GM12872 (cell line): ENCODE measurements at regions not wholly inside any gene's neighbourhood (a gene's known extent, or its start where the extent isn't known, plus 50 kb on each side); places are given as distances from the start of the nearest gene placed in this dataset.

ENCODE experiments used
- TF ChIP-seq, protein P1 (sequence below): IDR thresholded peaks from 3 replicates; pipeline ENCODE4 v1.5.1; 2011; ENCODE audit warnings: low read depth, mild to moderate bottlenecking, low read length, moderate library complexity; ENCODE audit not compliant: insufficient read depth

DNA sequence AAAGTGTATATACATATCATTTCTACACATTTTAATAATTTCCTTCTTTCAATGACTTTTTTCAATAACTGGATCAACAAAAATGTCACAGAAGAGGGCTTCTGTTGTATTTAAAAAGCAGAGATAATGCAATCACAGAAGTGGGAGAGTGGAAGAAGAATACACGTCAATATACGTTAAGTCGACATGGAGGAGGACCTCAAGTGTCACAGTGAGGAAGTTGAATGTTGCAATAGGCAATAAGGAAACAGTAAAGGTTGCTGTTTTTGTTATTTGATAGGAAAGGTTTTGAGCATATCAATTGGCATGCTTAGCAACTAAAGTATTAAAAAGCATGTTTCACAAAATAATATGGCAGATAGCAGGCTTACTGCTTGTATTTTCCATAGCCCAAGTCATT is 184.0 kb upstream of the NR4A3 start:
- TF ChIP-seq, protein P1, sequence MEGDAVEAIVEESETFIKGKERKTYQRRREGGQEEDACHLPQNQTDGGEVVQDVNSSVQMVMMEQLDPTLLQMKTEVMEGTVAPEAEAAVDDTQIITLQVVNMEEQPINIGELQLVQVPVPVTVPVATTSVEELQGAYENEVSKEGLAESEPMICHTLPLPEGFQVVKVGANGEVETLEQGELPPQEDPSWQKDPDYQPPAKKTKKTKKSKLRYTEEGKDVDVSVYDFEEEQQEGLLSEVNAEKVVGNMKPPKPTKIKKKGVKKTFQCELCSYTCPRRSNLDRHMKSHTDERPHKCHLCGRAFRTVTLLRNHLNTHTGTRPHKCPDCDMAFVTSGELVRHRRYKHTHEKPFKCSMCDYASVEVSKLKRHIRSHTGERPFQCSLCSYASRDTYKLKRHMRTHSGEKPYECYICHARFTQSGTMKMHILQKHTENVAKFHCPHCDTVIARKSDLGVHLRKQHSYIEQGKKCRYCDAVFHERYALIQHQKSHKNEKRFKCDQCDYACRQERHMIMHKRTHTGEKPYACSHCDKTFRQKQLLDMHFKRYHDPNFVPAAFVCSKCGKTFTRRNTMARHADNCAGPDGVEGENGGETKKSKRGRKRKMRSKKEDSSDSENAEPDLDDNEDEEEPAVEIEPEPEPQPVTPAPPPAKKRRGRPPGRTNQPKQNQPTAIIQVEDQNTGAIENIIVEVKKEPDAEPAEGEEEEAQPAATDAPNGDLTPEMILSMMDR, result no peak

DNA sequence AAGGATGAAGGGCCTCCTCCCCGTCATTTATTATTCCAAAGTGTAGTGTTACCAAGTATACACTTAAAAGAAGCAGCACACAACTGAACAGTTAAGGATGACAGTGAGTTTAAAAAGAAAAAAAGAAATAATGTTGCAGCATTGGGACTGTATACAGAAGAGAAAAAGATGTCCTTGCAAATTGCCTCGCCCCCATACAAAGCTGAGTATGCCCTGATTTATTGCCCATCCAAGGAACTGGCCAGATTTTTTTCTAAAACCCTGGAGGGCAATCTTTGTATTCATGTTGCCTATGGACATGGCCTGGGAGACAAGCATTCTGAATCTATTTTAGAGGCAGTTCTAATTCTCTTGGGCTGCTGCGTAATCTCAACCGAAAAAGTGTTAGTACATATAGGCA is 182.7 kb upstream of the NR4A3 start:
- TF ChIP-seq, protein P1, result no peak

DNA sequence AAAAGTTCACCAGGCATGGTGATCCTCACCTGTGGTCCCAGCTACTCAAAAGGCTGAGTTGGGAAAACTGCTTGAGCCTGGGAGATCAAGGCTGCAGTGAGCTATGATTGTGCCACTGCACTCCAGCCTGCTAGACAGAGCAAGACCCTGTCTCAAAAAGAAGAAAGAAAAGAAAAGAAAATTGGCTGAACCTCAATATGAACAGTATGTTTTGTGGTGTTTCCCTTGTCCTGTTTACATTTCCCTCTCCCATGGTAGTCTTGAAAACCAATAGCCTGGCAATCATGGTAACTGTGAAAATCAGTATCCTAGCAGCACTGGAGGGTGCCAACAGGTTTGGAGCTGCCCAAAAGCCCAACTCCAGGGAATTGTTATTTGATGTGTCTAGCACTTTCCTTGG is 174.1 kb upstream of the NR4A3 start:
- TF ChIP-seq, protein P1, result no peak

DNA sequence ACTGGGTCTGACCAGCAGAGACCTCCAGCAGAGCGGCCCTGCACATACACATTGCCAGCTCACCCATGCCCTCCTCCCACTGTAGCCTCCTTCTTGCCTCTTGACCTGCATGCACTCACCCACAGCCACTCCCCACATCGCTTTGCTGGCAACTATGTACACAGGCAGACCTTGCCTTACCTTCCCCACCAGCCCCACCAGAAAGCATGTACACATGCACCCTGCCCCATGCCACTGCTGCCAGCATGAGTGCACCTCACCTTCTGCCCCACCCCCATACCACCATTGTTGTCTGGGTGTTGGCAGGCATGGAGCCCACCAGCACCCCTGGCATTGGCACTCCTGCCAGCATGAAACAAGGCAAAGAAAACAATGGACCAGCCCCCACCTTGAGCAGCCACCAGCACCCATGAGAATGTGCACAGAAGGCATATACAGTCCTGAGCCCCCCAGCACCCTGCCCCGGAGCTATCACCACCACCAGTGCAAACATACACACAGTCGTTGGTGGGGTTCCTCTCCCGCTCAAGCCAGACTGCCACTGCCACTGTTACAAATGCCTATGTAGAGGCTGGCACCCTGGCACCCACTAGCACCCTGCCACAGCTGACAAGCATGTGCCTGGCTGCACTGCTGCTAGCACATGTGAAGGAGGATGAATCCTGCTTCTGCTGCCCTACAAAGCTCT is 171.4 kb upstream of the NR4A3 start:
- TF ChIP-seq, protein P1, result no peak

DNA sequence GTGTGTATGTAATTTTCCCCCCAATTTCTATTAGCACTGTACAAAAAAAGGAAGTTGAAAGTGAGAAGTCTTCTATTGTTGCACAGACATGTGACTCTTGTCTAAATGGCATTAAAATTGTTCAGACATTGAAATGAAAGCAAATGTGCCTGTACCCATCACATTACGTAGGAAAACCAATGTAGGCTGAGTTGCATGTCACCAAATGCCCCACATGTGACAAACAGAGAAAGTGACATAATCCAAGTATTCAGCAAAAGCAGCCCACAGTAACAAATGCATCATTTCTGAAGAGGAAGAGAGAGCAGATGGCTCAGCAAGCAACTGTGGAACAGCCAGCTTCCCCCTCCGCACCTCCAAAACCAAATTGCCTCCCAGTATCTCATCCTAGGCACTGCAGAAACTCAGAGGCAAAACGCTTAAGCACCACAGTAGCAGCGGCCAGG is 161.5 kb upstream of the NR4A3 start:
- TF ChIP-seq, protein P1, result no peak

DNA sequence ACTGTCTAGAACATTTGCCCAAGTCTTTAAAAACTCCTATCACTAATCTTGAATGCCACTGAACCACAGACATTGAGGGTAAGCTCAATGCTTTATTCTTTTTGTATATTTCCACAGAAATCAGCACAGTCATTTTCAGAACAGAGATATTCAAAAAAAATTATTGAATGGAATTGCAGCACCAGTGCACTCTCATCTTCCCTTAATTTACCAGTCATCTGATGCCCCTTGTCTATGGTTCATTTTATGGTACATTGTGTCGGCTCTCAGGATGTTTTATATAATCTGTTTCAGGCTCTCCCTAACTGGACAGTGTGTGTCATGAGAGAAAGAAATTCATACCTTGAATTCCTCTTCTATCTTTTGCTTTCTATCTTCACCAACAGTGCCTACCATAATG is 158.4 kb upstream of the NR4A3 start:
- TF ChIP-seq, protein P1, result no peak

DNA sequence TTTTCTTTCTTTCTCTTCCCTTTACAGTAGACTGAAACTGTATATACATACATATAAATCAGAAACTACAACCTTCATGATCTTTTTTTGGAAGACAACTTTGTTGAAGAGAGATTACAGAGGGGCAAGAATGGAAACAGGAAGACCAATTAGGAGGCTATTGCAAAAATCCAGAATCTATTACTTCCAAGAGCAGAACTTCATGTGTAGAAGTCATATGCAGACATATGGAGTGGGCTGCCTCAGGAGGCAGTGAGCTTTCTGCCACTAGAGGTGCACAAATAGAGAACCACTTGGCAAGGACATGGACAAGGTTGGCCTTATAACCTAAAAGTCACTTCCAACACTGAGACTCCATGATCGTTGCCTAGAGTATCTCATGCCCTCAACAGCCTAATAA is 157.8 kb upstream of the NR4A3 start:
- TF ChIP-seq, protein P1, result peak; percentile 17; the same call in 1 of the 3 replicates
